HG03108 (cell line): ENCODE measurements at regions not wholly inside any gene's neighbourhood (a gene's known extent, or its start where the extent isn't known, plus 50 kb on each side); places are given as distances from the start of the nearest gene placed in this dataset.

Experiments used
- ATAC-seq: cut with Tn5 transposase; IDR thresholded peaks from one replicate; pipeline ENCODE4 v1.9.1; 2021; ENCODE audit warnings: moderate library complexity; ENCODE audit not compliant: unreplicated experiment

DNA sequence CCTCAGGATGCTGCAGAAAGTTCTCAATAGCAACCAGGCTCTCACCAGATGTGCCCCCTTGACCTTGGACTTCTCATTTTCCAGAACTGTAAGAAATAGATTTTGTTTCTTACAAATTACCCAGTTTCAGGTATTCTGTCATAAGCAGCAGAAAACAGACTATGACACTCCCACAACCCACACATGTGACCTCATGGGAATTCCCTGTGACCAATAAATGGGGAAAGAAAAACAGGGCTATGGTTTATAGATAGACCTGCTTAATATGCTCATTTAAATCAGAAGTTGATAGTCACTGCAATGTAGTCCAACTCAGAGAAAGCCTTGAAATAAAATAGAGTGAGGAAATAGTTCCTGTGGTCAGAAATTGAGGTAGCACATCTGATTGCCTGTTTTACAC lies 380.9 kb upstream of the PTBP2 start:
- no peak for ATAC-seq

DNA sequence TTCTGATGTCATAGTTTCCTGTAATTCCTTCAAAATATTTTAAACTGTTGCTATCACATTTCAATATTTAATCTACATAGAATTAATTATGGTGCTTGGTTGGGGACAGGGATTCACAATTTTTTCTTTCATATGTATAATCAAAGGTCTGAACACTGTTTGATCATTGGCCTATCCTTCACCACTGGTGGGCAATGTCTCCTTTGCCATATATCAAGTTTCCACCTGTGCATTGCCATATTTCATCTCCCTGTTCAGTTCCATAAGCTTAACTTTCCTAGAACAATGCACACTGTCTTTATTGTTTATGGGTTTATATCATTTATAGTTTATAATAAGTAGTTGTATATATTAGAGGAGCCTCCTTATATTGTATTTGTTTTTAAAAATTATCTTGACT lies 374.9 kb upstream of the PTBP2 start:
- no peak for ATAC-seq

DNA sequence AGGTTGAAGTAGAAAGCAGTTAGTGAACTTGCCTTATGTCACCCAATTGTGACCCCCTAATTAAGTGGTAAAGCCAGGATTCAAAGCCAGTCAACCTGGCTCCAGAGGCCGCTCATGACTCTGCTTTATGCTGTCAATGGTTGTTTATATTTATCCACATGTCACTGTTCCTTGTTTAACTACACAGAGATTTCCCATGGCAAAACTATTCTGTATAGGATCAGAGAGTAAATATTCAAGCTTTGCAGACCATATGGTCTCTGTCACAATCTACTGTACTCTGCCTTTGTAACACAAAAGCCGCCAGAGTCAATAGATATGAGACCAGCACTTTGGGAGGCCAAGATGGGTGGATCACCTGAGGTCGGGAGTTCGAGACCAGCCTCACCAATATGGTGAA lies 371.7 kb upstream of the PTBP2 start:
- ATAC-seq, result no peak

DNA sequence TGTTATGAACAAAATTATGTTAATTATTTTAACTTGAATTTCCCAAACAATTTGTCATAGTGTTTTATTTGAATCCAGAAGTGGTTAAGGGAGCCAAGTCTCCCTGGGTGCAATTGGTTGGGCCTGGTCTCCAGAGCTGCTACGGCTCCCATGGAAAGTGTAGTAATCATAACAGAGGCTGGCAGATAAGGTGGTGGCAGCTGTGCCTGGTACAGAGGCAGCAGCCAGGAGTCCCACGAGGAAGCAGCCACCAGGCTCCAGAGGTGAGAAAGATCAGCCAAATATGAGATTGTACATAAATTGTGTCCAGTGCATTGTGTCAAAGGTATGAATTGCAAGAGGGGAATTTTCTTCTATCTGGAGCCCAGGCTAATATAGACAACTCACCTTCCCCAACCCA lies 368.9 kb upstream of the PTBP2 start:
- no peak for ATAC-seq

DNA sequence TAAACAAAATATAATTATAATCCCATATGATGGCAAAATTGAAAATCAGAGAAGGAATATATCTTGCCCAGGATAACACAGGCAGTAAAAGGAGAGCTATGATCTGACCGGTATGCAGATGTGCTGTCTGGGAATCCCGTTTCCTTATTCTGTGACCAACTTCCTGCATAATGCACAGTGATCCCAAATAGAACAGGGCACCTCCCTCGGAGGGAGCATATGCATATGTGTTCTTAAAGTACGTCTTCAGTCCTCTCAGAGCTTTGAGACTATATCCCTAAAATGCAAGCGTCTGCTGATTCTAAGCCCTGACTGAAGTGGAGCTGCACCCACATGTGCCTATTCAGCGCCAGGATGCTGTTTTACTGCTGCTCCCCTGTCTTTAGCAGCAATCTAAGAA lies 366.1 kb upstream of the PTBP2 start:
- ATAC-seq, result no peak

DNA sequence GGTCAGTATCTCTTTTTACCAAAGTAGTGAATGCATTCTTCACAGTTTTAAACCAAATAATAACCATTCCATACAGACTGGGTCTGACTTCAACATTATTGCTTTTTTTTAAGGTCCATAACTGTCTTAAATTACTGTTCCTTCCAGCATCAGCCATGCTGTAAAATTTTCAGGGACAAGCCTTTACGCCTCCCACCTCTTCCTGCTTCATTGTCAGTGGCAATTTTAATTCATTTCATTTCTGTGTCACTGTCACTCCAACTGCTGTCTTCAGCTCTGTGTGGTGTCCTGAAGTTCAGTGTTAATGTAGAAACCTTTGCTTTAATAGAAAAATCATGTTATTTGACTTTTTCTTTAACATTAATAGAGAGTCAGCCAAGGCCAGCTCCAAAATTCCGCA lies 365.6 kb upstream of the PTBP2 start:
- ATAC-seq, result no peak

DNA sequence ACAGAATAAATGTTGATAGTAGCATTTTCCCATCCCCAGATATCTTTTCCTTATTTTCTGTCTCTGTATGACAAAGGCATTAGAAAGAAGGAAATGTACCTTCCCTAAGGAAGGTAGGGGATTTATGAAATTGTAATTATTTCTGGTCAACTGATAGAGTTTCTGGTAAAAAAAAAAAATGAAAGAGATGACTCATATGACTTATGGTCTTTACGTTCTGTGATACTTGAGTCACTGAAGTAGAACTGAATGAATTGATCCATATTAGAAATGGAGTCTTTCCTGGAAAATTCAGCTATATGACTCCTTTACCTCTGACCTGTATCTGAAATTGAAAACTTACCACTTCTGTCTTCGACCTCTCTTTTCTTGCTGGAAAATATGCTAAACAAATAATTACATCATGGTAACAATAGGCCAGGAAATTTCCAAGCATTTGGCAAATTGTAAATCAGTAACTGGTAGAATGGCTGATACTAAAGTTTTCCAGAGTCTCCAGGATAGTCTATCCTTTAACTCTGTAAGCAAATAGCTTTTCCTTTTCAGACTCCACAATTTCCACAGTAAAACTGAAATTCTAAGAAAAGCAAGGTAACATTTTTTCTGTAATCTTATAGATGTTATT lies 364.3 kb upstream of the PTBP2 start:
- no peak for ATAC-seq

DNA sequence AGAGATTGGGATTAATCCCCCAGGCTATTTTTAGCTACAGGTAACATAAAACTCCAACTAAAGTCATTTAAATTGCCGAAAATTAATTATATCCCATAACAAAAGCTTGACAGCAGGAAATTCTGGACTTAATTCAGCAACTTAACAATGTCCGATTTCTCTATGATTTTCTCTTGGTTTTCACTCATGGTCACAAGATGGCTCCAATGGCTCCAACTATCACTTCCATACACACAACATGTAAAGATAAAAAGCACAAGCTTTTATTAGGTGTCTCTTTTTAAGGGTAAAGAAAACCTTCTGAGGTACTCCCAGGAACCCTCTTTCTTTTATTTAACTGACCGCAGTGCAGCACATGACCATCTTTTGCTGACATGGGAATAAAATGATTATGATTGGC lies 363.5 kb upstream of the PTBP2 start:
- no peak for ATAC-seq

DNA sequence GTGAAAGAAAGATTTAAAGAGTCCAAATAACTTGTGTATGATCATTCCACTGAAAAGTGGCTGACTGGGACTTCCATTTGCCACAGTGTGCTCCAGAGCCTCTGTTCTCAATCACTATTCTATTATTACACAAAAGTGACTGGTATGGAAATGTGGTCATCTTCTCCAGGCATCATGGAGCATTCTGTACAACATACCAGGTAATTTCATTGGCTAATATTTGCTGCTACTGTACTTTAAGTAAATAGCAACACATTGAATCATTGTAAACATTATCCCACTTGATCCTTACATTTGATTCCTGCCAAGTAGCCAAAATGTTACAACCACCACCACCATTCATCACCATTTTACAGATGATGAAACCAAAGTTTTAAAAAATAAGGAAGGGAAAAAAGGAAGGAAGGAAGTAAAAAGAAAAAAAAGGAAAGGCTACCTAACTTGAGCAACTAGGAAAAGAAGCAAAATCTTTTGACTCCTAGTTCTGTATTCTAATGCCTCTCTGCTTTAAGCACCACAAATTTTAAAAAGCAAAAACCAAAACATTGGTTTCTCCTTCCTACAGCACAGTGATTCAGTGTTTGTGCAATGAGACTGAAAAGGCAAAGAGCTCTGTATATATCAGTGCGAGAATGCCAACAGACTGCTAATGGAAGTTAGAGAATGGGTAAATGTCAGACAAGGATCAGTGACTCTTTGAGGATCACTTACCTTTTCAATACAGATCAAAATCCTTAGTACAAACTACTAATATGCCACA lies 361.4 kb upstream of the PTBP2 start:
- ATAC-seq, result no peak

DNA sequence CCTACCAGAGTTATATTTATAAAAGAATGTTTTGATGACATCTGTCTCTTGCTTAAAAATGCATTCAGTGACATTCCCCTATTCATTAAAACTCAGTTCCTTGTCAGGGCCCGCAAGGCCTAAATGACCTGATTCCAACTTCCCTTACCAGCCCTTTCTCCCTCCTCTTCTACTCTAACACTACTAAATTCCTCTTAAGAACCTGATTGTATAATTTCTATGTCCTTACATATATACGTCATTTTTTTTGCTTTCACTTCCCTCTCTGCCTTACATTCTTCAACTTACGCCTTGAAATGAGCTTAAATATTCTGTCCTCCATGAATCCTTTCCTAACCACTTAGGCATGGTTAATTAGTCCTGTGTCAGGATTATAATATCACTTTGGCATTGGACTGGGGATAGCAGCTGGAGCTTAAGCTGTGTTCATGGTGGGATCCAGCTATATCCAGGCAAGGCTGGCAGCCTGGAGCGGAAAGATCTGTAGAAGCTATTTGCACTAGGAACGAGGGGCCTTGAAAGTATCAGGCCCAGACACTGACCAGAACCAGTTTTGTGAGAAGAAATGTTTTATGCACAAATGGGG lies 360.2 kb upstream of the PTBP2 start:
- ATAC-seq, result no peak

DNA sequence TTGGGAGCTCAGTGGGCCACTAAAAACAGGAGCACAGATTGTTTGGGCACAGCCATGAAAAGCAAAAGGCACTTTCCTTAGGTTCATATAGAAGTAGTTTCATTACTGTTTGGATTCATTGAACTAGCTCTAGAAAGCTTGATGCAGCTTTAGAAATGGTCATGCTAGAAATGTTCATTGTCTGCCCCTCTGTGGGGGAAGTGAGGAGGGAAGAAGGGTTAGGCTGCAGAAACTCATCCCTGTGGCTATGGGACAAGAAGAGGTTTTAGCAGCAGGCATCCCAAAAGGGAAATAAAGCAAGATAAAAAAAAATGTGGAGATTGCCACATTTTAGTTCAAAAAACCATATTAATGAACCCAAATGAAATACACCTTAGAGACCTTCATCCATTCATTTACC lies 359.6 kb upstream of the PTBP2 start:
- ATAC-seq, result no peak

DNA sequence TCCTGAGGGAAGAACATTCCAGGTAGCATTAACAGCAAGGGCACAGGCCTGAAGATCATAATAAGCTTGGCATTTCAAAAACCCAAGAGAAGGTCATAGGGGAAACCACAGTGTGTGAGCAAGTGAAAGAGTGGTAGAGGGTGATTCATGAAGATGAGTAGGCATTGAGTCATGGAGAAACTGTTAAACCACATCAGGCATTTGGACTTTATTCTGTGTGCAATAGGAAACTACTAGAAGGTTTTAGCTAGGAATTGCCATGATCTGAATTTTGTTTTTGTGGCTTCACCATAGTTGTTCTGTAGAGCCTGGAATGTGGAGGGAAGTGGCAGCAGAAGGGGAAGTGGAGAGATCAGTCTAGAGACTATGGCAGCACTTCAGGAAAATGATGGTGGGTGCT lies 359.0 kb upstream of the PTBP2 start:
- ATAC-seq, result peak; percentile 52

DNA sequence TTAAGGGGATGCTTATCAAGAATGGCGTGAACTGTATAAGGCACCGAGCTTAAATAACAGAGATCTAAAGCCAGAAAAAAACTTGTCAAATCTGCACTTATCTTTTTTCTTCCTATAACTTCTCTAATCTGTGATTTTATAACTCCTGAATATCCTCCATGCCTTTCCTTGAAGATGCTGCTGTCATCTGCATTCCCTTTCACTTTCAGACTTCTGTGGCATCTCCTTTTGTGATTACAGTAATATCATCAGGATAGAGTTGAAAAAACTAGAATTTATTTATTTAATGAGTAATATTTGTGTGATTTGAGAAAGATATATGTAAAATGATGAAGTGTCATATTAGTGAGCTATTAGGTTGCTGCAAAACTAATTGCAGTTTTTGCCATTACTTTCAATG lies 357.8 kb upstream of the PTBP2 start:
- ATAC-seq, result no peak

DNA sequence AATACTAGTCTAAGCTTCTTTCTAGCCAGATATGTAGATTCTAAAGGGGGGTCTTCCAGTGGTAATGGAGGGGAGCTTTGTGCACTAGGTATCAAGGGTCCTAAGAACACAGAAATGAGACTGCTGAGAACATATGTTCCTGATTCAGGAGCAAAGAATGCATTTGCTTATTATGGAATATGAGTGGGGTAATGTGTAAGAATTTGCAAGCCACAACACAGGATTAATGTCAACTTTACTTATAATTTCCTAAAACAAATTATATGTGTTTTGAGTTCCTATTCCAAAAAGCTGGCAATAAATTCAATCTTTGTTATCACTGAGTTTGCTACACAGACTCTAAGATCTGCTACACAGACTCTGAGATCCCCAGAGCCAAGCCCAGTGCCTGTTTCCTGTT lies 357.0 kb upstream of the PTBP2 start:
- ATAC-seq, result no peak

DNA sequence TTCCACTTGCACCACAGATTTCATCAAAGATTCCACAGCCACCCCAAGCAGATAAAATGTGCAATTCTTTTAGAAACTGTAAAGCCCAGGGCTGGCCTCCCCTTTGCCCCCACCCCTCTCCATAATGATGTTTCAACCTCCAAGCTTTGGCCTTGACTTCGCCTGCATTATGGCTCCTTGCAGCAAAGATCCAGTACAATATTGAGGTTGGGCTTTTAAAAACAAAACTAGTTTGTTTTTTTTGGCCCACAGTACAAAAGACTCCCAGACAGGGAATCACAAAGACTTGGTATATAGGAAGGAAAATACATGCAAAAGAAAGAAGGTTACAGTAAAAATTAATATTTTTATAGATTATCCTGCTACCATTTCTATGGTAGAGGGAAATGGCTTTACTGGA lies 356.5 kb upstream of the PTBP2 start:
- ATAC-seq, result no peak

DNA sequence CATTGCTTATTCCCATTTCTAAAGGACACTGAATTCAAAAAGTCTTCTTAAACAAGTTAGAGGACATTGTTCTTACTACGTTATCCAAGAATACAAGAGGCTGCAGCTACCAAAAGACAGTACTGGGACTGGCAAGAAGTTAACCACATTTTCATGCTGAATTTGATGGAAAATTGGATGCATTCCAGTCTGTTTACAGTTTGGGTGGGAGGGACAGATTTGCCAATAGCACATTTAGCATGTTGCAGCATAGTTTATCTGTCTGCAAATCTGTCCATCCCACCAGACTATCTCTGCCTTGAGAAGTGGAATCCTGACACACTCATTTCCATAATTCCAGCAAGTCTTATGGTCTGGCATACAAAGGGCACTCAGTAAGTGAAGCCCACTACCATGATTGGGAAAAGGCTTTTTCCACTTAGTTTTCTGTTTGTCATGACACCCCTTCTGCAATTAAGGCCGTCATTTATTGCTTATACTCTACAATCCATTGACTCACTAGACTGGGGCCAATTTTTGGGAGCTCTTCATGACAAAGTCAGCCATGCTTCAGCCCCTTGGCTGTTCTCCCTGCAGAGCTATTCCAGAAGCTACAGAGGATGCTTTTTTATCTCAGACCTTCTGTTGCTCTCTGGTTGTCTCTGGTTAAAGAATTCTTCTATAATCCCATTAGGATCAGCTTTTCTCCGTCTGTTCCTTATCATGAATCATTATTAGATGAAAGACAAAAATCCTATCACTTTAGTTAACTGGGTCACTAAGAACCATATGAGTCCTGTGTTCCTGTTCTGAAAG lies 355.8 kb upstream of the PTBP2 start:
- no peak for ATAC-seq

DNA sequence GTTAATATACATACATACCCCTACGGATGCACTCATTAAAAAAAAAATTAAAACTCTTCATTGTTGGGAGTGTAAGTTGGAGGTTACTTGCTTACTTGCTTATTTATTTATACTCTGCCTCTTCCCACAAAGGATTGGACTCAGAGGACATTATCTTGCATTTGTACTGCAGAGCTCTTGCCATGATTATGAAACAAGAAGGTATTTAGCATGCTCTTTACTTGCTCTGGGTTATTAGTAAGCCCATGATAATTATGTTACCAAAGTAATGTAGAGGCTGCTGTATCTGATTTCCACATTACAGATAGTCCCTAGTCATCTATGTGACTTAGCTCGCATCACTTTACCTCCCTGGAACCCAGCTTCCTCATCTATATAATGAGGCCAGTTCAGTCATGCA lies 355.1 kb upstream of the PTBP2 start:
- ATAC-seq, result no peak

DNA sequence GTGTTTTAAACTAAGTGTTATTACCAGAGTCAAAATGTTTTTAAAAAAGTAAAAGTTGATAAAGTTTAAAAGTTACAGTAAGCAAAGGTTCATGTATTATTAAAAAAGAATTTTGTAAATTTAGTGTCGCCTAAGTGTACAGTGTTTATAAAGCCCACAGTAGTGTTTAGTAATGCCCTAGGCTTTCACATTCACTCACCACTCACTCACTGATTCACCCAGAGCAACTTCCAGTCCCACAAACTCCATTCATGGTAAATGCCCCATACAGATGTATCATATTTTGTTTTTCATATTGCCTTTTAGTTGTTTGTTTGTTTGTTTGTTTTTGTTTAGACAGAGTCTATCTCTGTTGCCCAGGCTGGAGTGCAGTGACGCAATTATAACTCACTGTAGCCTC lies 353.8 kb upstream of the PTBP2 start:
- no peak for ATAC-seq

DNA sequence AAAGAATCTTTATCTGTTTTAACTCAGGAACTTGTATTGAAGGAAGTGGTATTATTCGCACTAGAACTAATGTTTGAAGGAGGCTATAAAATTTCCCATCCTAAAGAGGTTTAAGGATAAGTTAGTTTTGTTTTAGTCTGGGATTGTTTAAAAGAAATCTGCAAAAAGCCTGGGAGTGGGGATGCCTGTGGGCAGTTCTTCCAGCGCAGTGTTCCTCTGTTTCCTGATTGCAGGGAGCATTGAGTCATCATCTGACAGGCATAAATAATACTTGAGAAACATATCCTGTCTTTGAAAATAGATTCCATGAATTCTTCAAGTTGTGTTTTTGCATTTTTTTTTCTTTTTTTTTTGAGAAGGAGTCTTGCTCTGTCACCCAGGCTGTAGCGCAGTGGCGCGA lies 350.8 kb upstream of the PTBP2 start:
- ATAC-seq, result no peak

DNA sequence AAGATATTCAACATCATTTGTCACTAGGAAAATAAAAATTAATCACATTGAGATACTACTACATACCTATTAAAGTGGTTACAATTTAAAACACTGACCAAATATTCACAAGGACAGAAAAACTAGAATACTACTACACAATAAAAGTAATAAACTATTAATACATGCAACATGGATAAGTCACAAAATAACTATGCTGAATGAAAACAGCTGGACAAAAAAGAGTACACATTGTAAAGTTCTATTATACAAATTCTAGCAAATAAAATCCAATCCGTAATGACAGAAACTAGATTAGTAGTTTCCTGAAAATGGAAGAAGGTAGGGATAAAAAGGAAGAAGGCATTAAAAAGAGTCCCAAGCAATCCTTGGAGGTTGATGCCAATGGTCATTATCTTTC lies 348.7 kb upstream of the PTBP2 start:
- no peak for ATAC-seq

DNA sequence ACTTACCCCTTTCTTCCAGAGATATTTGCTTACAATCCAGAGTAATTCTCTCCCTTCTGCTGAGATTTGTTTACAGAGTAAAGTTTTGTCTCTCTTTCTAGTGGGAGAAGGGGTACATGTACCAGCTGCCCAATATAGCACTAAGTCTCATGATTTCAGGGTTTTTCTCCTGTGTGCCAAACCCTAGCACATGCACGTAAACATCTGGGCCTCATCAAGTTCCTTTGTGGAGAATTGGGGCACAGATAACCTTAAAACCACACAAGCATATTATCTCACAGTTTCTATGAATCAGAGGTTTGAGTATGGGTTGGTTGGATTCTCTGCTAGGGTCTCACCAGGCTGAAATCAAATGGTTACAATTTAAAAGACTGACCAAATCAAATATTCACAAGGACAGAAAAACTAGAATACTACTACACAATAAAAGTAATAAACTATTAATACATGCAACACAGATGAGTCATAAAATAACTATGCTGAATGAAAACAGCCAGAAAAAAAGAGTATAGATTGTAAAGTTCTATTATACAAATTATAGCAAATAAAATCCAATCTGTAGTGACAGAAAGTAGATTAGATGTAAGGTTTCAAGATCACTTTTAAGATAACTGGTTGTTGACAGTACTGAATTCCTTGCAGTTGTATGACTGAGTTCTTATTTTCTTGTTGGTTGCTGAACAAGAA lies 347.4 kb upstream of the PTBP2 start:
- no peak for ATAC-seq
